GM23338 (cell line): ENCODE measurements at regions not wholly inside any gene's neighbourhood (a gene's known extent, or its start where the extent isn't known, plus 50 kb on each side); places are given as distances from the start of the nearest gene placed in this dataset.

Source experiments
- ATAC-seq: fragments of 200-7000 bp; cut with Tn5 transposase; 3 replicates; pipeline ENCODE4 v1.9.1; 2020
- DNase-seq: peaks from one replicate; pipeline ENCODE4 v3.0.0-alpha.2; 2015; ENCODE audit warnings: low spot score
- H2AFZ ChIP-seq: fragments of 200-600 bp; sonication (generic); 2 replicates; pipeline ENCODE4 v1.8.0; 2016; ENCODE audit warnings: antibody characterized with exemption, mild to moderate bottlenecking, moderate library complexity
- H3F3A ChIP-seq: fragments of 200-600 bp; sonication (generic); replicated peaks from 2 replicates; pipeline ENCODE4 v1.8.0; 2017; ENCODE audit warnings: antibody characterized with exemption, mixed run types, low read depth
- H3K27ac ChIP-seq: fragments of 200-600 bp; sonication (generic); 2 replicates; pipeline ENCODE4 v1.6.1; 2016; ENCODE audit warnings: low read depth
- H3K27me3 ChIP-seq: fragments of 200-600 bp; sonication (generic); 2 replicates; pipeline ENCODE4 v1.8.0; 2016; ENCODE audit warnings: mild to moderate bottlenecking, mixed run types, moderate library complexity; ENCODE audit not compliant: insufficient read depth
- H3K36me3 ChIP-seq: fragments of 200-600 bp; sonication (generic); 2 replicates; pipeline ENCODE4 v1.8.0; 2016; ENCODE audit warnings: mild to moderate bottlenecking; ENCODE audit not compliant: insufficient read depth
- H3K4me1 ChIP-seq: fragments of 200-600 bp; sonication (generic); 2 replicates; pipeline ENCODE4 v1.8.0; 2016; ENCODE audit warnings: mild to moderate bottlenecking, moderate library complexity; ENCODE audit not compliant: insufficient read depth
- H3K4me2 ChIP-seq: fragments of 200-600 bp; sonication (generic); 2 replicates; pipeline ENCODE4 v1.7.1; 2017; ENCODE audit warnings: mixed run types
- H3K4me3 ChIP-seq: fragments of 200-600 bp; sonication (generic); 2 replicates; pipeline ENCODE4 v1.6.1; 2016; ENCODE audit warnings: mixed run types
- H3K79me2 ChIP-seq: fragments of 200-600 bp; sonication (generic); replicated peaks from 2 replicates; pipeline ENCODE4 v1.8.0; 2017; ENCODE audit warnings: mild to moderate bottlenecking; ENCODE audit not compliant: insufficient read depth
- H3K9me2 ChIP-seq: fragments of 200-600 bp; sonication (generic); 2 replicates; pipeline ENCODE4 v1.8.0; 2017; ENCODE audit not compliant: insufficient read depth
- H4K20me1 ChIP-seq: fragments of 200-600 bp; sonication (generic); replicated peaks from 2 replicates; pipeline ENCODE4 v1.8.0; 2017; ENCODE audit warnings: mild to moderate bottlenecking; ENCODE audit not compliant: insufficient read depth
- H3K27ac Mint-ChIP-seq: 2 replicates; pipeline ENCODE4 v1.8.0; 2020; ENCODE audit warnings: inconsistent platforms, mild to moderate bottlenecking, moderate library complexity, mixed read lengths
- H3K27me3 Mint-ChIP-seq: 3 replicates; pipeline ENCODE4 v1.8.0; 2022; ENCODE audit warnings: low read depth, mild to moderate bottlenecking, moderate library complexity, mixed read lengths, inconsistent platforms; ENCODE audit not compliant: insufficient read depth, poor library complexity
- H3K36me3 Mint-ChIP-seq: 3 replicates; pipeline ENCODE4 v1.8.0; 2021; ENCODE audit warnings: low read depth, mild to moderate bottlenecking, inconsistent platforms, moderate library complexity, mixed read lengths
- H3K4me1 Mint-ChIP-seq: 3 replicates; pipeline ENCODE4 v1.8.0; 2020; ENCODE audit warnings: mild to moderate bottlenecking, inconsistent platforms, mixed read lengths
- H3K4me3 Mint-ChIP-seq: 3 replicates; pipeline ENCODE4 v1.8.0; 2021; ENCODE audit warnings: moderate library complexity, mild to moderate bottlenecking, inconsistent platforms, mixed read lengths
- H3K9me3 Mint-ChIP-seq: 3 replicates; pipeline ENCODE4 v1.8.0; 2020; ENCODE audit warnings: moderate library complexity, mild to moderate bottlenecking, inconsistent platforms, mixed read lengths
- CREB1 ChIP-seq: fragments of 250-450 bp; sonication (Bioruptor Pico); IDR thresholded peaks from 2 replicates; pipeline ENCODE4 v1.5.0; 2020; ENCODE audit warnings: low read depth, mild to moderate bottlenecking, moderate library complexity
- ETS1 ChIP-seq: IDR thresholded peaks from 2 replicates; pipeline ENCODE4 v1.6.1; 2016; ENCODE audit warnings: antibody characterized with exemption
- EZH2phosphoT487 ChIP-seq: fragments of 200-600 bp; sonication (generic); IDR thresholded peaks from one replicate; pipeline ENCODE4 v1.8.1; 2018; ENCODE audit warnings: antibody characterized with exemption; ENCODE audit not compliant: unreplicated experiment
- JUNB ChIP-seq: IDR thresholded peaks from one replicate; pipeline ENCODE4 v1.6.1; 2016; ENCODE audit warnings: antibody characterized with exemption; ENCODE audit not compliant: unreplicated experiment
- NANOG ChIP-seq: IDR thresholded peaks from 2 replicates; pipeline ENCODE4 v1.6.1; 2016; ENCODE audit warnings: antibody characterized with exemption, borderline replicate concordance
- REST ChIP-seq: IDR thresholded peaks from one replicate; pipeline ENCODE4 v1.6.1; 2018; ENCODE audit warnings: antibody characterized with exemption; ENCODE audit not compliant: unreplicated experiment
- STAT1 ChIP-seq: IDR thresholded peaks from one replicate; pipeline ENCODE4 v1.6.1; 2016; ENCODE audit warnings: antibody characterized with exemption; ENCODE audit not compliant: unreplicated experiment
- ZNF114 ChIP-seq: fragments of 250-450 bp; sonication (Bioruptor Pico); IDR thresholded peaks from 2 replicates; pipeline ENCODE4 v1.5.0; 2020; ENCODE audit warnings: mild to moderate bottlenecking, moderate library complexity
- ZNF331 ChIP-seq: fragments of 250-450 bp; sonication (Bioruptor Pico); IDR thresholded peaks from 2 replicates; pipeline ENCODE4 v1.5.0; 2020; ENCODE audit warnings: low read depth, mild to moderate bottlenecking, moderate library complexity
- ZNF462 ChIP-seq: fragments of 250-450 bp; sonication (Bioruptor Pico); IDR thresholded peaks from 2 replicates; pipeline ENCODE4 v1.5.0; 2020; ENCODE audit warnings: mild to moderate bottlenecking, moderate library complexity

GRCh38 chr12:115577401-115577800 lies 700.1 kb downstream of the MED13L start (continued):
- no peak for TF ChIP-seq REST

- H3K4me3 ChIP-seq = no peak overlapping the region
- no peak overlapping the region for H3K27ac ChIP-seq
- H3K4me2 ChIP-seq = no peak overlapping the region
- H4K20me1 ChIP-seq = no peaks in the 10 kb centered on the region
- H2AFZ ChIP-seq = no peak overlapping the region
- H3K9me3 Mint-ChIP-seq = no peaks in the 10 kb centered on the region
- no peak overlapping the region for H3K4me3 Mint-ChIP-seq
- H3K9me2 ChIP-seq = no peaks in the 10 kb centered on the region
- H3K36me3 Mint-ChIP-seq = no peaks in the 10 kb centered on the region
- TF ChIP-seq NANOG = no peak
- no peak for TF ChIP-seq CREB1 (CRISPR knock-in tag)
- TF ChIP-seq STAT1 = no peak
- TF ChIP-seq JUNB = no peak
- TF ChIP-seq EZH2phosphoT487 = no peak
- no peak for TF ChIP-seq ETS1
- no peak for TF ChIP-seq ZNF331 (CRISPR knock-in tag)
- TF ChIP-seq ZNF462 (CRISPR knock-in tag) = no peak
- no peak for TF ChIP-seq ZNF114 (CRISPR knock-in tag)
- TF ChIP-seq REST = no peak
- H3F3A ChIP-seq = no peaks in the 10 kb centered on the region
- no peak overlapping the region for H3K27ac Mint-ChIP-seq
- H3K4me1 ChIP-seq = peaks cover 11% of the 10 kb centered on the region
- H3K27me3 ChIP-seq = no peaks in the 10 kb centered on the region
- H3K27me3 Mint-ChIP-seq = peaks cover 4% of the 10 kb centered on the region
- no peak for DNase-seq
- H3K36me3 ChIP-seq = no peaks in the 10 kb centered on the region
- peaks cover 14% of the 10 kb centered on the region for H3K4me1 Mint-ChIP-seq
- H3K79me2 ChIP-seq = no peaks in the 10 kb centered on the region
- no peak for ATAC-seq
These were observed 702.7 kb downstream of the MED13L start for GRCh38 chr12:115574826-115575225.
